ENCODE measurements at regions not wholly inside any gene's neighbourhood (a gene's known extent, or its start where the extent isn't known, plus 50 kb on each side); places are given as distances from the start of the nearest gene placed in this dataset.

DNA sequence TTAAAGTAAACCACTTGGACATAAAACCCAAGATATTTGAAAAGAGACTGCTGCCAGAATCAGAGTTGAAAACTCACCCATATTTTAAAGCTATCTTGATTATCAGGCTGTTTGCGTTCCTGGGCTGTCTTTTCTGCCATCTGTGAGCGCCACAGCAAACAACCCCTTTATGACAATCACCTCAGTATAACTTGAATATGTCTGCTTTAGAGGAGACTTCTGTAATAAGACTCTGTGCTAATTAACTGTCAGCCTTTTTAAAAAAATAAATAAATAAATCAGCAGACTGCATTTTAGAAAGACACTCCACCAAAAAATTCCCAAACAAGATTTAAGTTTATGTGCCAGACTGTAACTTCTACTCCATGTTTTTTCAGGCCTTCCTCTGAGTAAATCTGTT is 375.7 kb upstream of the CCNH start:
- H3K9me3 ChIP-seq (ENCODE audit: control extremely low read depth in 1 of 5, control insufficient read depth in 4 of 5, insufficient read depth in 2 of 5, low read depth in 1 of 5, low read length in 4 of 5) = no peaks in the 10 kb centered on the region
- H3K27ac ChIP-seq (ENCODE audit: insufficient read depth in 1 of 2, low read depth in 1 of 2, low read length in 2 of 2, poor library complexity in 1 of 2, severe bottlenecking in 2 of 2) = no peak overlapping the region
- ChIA-PET POLR2A (no interaction called here), CTCF (no interaction called here)
- WGBS (ENCODE audit: insufficient coverage) = no CpG with 5 or more reads among the region's 2 CpGs
- H3K36me3 ChIP-seq (ENCODE audit: control insufficient read depth in 4 of 4, insufficient read depth in 4 of 4, low read length in 3 of 4) = no peaks in the 10 kb centered on the region
- no peak for DNase-seq
- peaks cover 4 to 40% (median 8%) of the 10 kb centered on the region in 5 experiments for H3K27me3 ChIP-seq (replicated peaks in 2 of 5; ENCODE audit: control insufficient read depth in 4 of 5, insufficient read depth in 5 of 5, low read length in 4 of 5)
- no peak overlapping the region for H3K4me3 ChIP-seq (ENCODE audit: control insufficient read depth in 1 of 7, extremely low read depth in 1 of 7, insufficient read depth in 4 of 7, low read depth in 2 of 7, low read length in 6 of 7)
- H3K4me1 ChIP-seq (ENCODE audit: control extremely low read depth in 1 of 4, control insufficient read depth in 4 of 4, insufficient read depth in 4 of 4, low read length in 3 of 4) = no peaks in the 10 kb centered on the region

DNA sequence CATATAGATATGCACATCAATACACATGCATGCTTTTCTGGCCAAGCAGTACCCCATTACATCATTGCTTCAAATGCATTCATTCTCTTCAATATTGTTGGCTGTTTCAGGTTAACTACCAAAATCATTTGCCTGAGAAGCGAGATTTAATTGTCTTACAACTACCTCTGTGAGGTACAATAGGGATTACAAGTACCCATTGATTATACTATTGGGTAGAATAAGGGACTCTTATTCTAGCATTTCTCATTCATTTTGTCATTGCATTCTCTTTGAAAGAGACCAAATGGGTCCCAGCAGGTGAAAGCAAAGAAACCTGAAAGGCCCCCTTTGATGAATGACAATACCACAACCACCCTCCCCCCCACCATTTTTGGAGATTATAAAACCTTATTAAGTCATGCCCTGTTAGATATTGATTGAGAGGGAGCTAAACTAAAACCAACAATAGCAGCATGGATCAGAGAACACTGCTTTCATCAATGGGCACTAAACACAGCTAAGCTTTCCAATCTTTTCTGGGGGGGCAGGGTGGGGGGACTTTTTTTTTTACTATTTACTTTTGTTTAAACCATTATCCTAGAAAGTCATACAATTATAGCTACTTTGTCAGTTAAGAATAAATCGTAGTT is 375.0 kb upstream of the CCNH start:
- WGBS (ENCODE audit: insufficient coverage) = no CpG with 5 or more reads among the region's 2 CpGs
- ChIA-PET CTCF (no interaction called here), POLR2A (no interaction called here)
- Histone ChIP-seq H3K36me3 (ENCODE audit: control insufficient read depth in 4 of 4, insufficient read depth in 4 of 4, low read length in 3 of 4) (no peaks in the 10 kb centered on the region), H3K4me1 (ENCODE audit: control extremely low read depth in 1 of 4, control insufficient read depth in 4 of 4, insufficient read depth in 4 of 4, low read length in 3 of 4) (no peaks in the 10 kb centered on the region), H3K27ac (ENCODE audit: insufficient read depth in 1 of 2, low read depth in 1 of 2, low read length in 2 of 2, poor library complexity in 1 of 2, severe bottlenecking in 2 of 2) (no peak overlapping the region), H3K9me3 (ENCODE audit: control extremely low read depth in 1 of 5, control insufficient read depth in 4 of 5, insufficient read depth in 2 of 5, low read depth in 1 of 5, low read length in 4 of 5) (no peaks in the 10 kb centered on the region), H3K27me3 (replicated peaks in 2 of 5; ENCODE audit: control insufficient read depth in 4 of 5, insufficient read depth in 5 of 5, low read length in 4 of 5) (peaks cover 4 to 43% (median 11%) of the 10 kb centered on the region in 5 experiments), H3K4me3 (ENCODE audit: control insufficient read depth in 1 of 7, extremely low read depth in 1 of 7, insufficient read depth in 4 of 7, low read depth in 2 of 7, low read length in 6 of 7) (no peak overlapping the region)
- DNase-seq = no peak

- no peak for DNase-seq
- CTCF ChIA-PET = interaction anchor here (0.7 kb wide), 1 partner anchor 867 kb away, joined by 3 read pairs; no protein-coding TSS in a partner anchor
- WGBS (ENCODE audit: insufficient coverage) = no CpG with 5 or more reads among the region's 4 CpGs
Measured at GRCh38 chr5:87787086-87787485, 374.4 kb upstream of the CCNH start.

DNA sequence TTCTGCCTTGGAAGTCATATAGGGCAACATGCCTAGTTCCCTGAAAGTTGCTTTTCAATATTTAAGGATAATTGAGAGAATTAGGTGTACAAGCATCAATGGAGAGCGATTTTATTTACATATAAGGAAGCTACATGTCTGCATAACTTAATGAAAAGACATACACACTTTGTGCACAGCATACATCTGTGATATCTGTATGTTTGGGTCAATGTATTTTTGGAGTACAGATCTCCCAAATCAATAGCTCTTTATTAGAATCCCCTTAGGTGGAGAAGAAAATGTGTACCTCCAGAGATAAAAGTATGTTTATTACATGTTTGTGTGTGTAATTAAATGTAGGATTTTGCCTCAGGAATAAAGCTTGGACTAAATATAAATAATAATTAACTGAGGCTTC is 373.7 kb upstream of the CCNH start:
- H3K4me3 ChIP-seq (ENCODE audit: control insufficient read depth in 1 of 7, extremely low read depth in 1 of 7, insufficient read depth in 4 of 7, low read depth in 2 of 7, low read length in 6 of 7) = no peak overlapping the region
- H3K27me3 ChIP-seq (replicated peaks in 2 of 5; ENCODE audit: control insufficient read depth in 4 of 5, insufficient read depth in 5 of 5, low read length in 4 of 5) = peaks cover 6 to 54% (median 13%) of the 10 kb centered on the region in 5 experiments
- WGBS (ENCODE audit: insufficient coverage) = no CpG with 5 or more reads among the region's 1 CpG
- ChIA-PET CTCF (interaction anchor here (0.7 kb wide), 1 partner anchor 867 kb away, joined by 3 read pairs; no protein-coding TSS in a partner anchor), POLR2A (no interaction called here)
- H3K4me1 ChIP-seq (ENCODE audit: control extremely low read depth in 1 of 4, control insufficient read depth in 4 of 4, insufficient read depth in 4 of 4, low read length in 3 of 4) = no peaks in the 10 kb centered on the region
- DNase-seq = no peak
- H3K27ac ChIP-seq (ENCODE audit: insufficient read depth in 1 of 2, low read depth in 1 of 2, low read length in 2 of 2, poor library complexity in 1 of 2, severe bottlenecking in 2 of 2) = no peak overlapping the region
- H3K36me3 ChIP-seq (ENCODE audit: control insufficient read depth in 4 of 4, insufficient read depth in 4 of 4, low read length in 3 of 4) = no peaks in the 10 kb centered on the region
- no peaks in the 10 kb centered on the region for H3K9me3 ChIP-seq (ENCODE audit: control extremely low read depth in 1 of 5, control insufficient read depth in 4 of 5, insufficient read depth in 2 of 5, low read depth in 1 of 5, low read length in 4 of 5)

More at GRCh38 chr5:87787086-87787485, 374.4 kb upstream of the CCNH start:
- Histone ChIP-seq H3K27me3 (replicated peaks in 2 of 5; ENCODE audit: control insufficient read depth in 4 of 5, insufficient read depth in 5 of 5, low read length in 4 of 5) (peaks cover 4 to 50% (median 11%) of the 10 kb centered on the region in 5 experiments), H3K27ac (ENCODE audit: insufficient read depth in 1 of 2, low read depth in 1 of 2, low read length in 2 of 2, poor library complexity in 1 of 2, severe bottlenecking in 2 of 2) (no peak overlapping the region), H3K36me3 (ENCODE audit: control insufficient read depth in 4 of 4, insufficient read depth in 4 of 4, low read length in 3 of 4) (no peaks in the 10 kb centered on the region), H3K4me3 (ENCODE audit: control insufficient read depth in 1 of 7, extremely low read depth in 1 of 7, insufficient read depth in 4 of 7, low read depth in 2 of 7, low read length in 6 of 7) (no peak overlapping the region), H3K9me3 (ENCODE audit: control extremely low read depth in 1 of 5, control insufficient read depth in 4 of 5, insufficient read depth in 2 of 5, low read depth in 1 of 5, low read length in 4 of 5) (no peaks in the 10 kb centered on the region), H3K4me1 (ENCODE audit: control extremely low read depth in 1 of 4, control insufficient read depth in 4 of 4, insufficient read depth in 4 of 4, low read length in 3 of 4) (no peaks in the 10 kb centered on the region)
- POLR2A ChIA-PET = no interaction called here

- H3K4me1 ChIP-seq (ENCODE audit: control extremely low read depth in 1 of 4, control insufficient read depth in 4 of 4, insufficient read depth in 4 of 4, low read length in 3 of 4) = no peaks in the 10 kb centered on the region
- no peak overlapping the region for H3K27ac ChIP-seq (ENCODE audit: insufficient read depth in 1 of 2, low read depth in 1 of 2, low read length in 2 of 2, poor library complexity in 1 of 2, severe bottlenecking in 2 of 2)
- ChIA-PET CTCF (no interaction called here), POLR2A (interaction anchor here (0.5 kb wide), 1 partner anchor 14 kb away, joined by 3 read pairs; no protein-coding TSS in a partner anchor)
- H3K9me3 ChIP-seq (ENCODE audit: control extremely low read depth in 1 of 5, control insufficient read depth in 4 of 5, insufficient read depth in 2 of 5, low read depth in 1 of 5, low read length in 4 of 5) = no peaks in the 10 kb centered on the region
- no peaks in the 10 kb centered on the region for H3K36me3 ChIP-seq (ENCODE audit: control insufficient read depth in 4 of 4, insufficient read depth in 4 of 4, low read length in 3 of 4)
- peaks cover 6 to 57% (median 13%) of the 10 kb centered on the region in 5 experiments for H3K27me3 ChIP-seq (replicated peaks in 2 of 5; ENCODE audit: control insufficient read depth in 4 of 5, insufficient read depth in 5 of 5, low read length in 4 of 5)
- 81% methylated on average over 2 of the region's 4 CpGs for WGBS (ENCODE audit: insufficient coverage)
- H3K4me3 ChIP-seq (ENCODE audit: control insufficient read depth in 1 of 7, extremely low read depth in 1 of 7, insufficient read depth in 4 of 7, low read depth in 2 of 7, low read length in 6 of 7) = no peak overlapping the region
- DNase-seq = no peak
Measured at GRCh38 chr5:87785554-87786335, 373.0 kb upstream of the CCNH start.

- no peak for DNase-seq
- 67% methylated on average over 1 of the region's 4 CpGs for WGBS (ENCODE audit: insufficient coverage)
- no peak overlapping the region for H3K4me3 ChIP-seq (ENCODE audit: control insufficient read depth in 1 of 7, extremely low read depth in 1 of 7, insufficient read depth in 4 of 7, low read depth in 2 of 7, low read length in 6 of 7)
- ChIA-PET CTCF (no interaction called here), POLR2A (interaction anchor here (0.5 kb wide), 1 partner anchor 13 kb away, joined by 3 read pairs; no protein-coding TSS in a partner anchor)
- H3K36me3 ChIP-seq (ENCODE audit: control insufficient read depth in 4 of 4, insufficient read depth in 4 of 4, low read length in 3 of 4) = no peaks in the 10 kb centered on the region
- H3K9me3 ChIP-seq (ENCODE audit: control extremely low read depth in 1 of 5, control insufficient read depth in 4 of 5, insufficient read depth in 2 of 5, low read depth in 1 of 5, low read length in 4 of 5) = no peaks in the 10 kb centered on the region
- no peaks in the 10 kb centered on the region for H3K4me1 ChIP-seq (ENCODE audit: control extremely low read depth in 1 of 4, control insufficient read depth in 4 of 4, insufficient read depth in 4 of 4, low read length in 3 of 4)
- peaks cover 6 to 55% (median 13%) of the 10 kb centered on the region in 5 experiments for H3K27me3 ChIP-seq (replicated peaks in 2 of 5; ENCODE audit: control insufficient read depth in 4 of 5, insufficient read depth in 5 of 5, low read length in 4 of 5)
- H3K27ac ChIP-seq (ENCODE audit: insufficient read depth in 1 of 2, low read depth in 1 of 2, low read length in 2 of 2, poor library complexity in 1 of 2, severe bottlenecking in 2 of 2) = no peak overlapping the region
Measured at GRCh38 chr5:87784879-87785495, 372.3 kb upstream of the CCNH start.

- ChIA-PET POLR2A (no interaction called here), CTCF (interaction anchor here (1.8 to 4.2 kb wide), 3 partner anchors 897 to 940 kb away, joined by 4 to 53 read pairs (median 26); no protein-coding TSS in a partner anchor)
- Histone ChIP-seq H3K27ac (ENCODE audit: insufficient read depth in 1 of 2, low read depth in 1 of 2, low read length in 2 of 2, poor library complexity in 1 of 2, severe bottlenecking in 2 of 2) (no peak overlapping the region), H3K27me3 (replicated peaks in 2 of 5; ENCODE audit: control insufficient read depth in 4 of 5, insufficient read depth in 5 of 5, low read length in 4 of 5) (peaks cover 6 to 56% (median 13%) of the 10 kb centered on the region in 5 experiments), H3K4me3 (ENCODE audit: control insufficient read depth in 1 of 7, extremely low read depth in 1 of 7, insufficient read depth in 4 of 7, low read depth in 2 of 7, low read length in 6 of 7) (no peak overlapping the region), H3K4me1 (ENCODE audit: control extremely low read depth in 1 of 4, control insufficient read depth in 4 of 4, insufficient read depth in 4 of 4, low read length in 3 of 4) (no peaks in the 10 kb centered on the region), H3K9me3 (ENCODE audit: control extremely low read depth in 1 of 5, control insufficient read depth in 4 of 5, insufficient read depth in 2 of 5, low read depth in 1 of 5, low read length in 4 of 5) (no peaks in the 10 kb centered on the region), H3K36me3 (ENCODE audit: control insufficient read depth in 4 of 4, insufficient read depth in 4 of 4, low read length in 3 of 4) (no peaks in the 10 kb centered on the region)
- no CpG with 5 or more reads among the region's 1 CpG for WGBS (ENCODE audit: insufficient coverage)
- DNase-seq = no peak
Measured at GRCh38 chr5:87784311-87784710, 371.6 kb upstream of the CCNH start.

Data from common myeloid progenitor, CD34-positive (primary cell).